ENCODE measurements at regions not wholly inside any gene's neighbourhood (a gene's known extent, or its start where the extent isn't known, plus 50 kb on each side); places are given as distances from the start of the nearest gene placed in this dataset.

DNA sequence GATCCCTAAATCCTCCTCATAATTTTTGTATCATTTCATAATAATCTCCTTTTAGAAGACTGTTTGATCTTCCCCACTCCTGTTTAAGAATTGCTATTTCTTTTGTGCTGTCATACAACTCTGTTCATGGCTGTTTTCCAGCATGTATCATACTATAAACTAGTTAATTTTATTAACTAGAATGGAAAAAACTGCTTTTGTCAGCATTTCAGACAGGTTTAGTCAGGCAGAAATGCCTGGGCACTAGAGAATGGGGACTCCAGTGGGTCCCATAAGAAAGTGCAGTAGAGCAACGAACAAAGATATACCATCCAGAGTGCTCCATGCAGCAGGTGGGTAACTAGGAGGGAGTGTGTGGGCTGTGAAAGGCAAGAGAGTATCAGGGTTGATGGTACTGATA is 523.9 kb downstream of the PLOD2 start:
- Histone ChIP-seq H3K27me3 (ENCODE audit: insufficient read depth, low read length) (no peaks in the 10 kb centered on the region), H2AFZ (ENCODE audit: low read length) (no peak overlapping the region)
- TF ChIP-seq, protein P1, sequence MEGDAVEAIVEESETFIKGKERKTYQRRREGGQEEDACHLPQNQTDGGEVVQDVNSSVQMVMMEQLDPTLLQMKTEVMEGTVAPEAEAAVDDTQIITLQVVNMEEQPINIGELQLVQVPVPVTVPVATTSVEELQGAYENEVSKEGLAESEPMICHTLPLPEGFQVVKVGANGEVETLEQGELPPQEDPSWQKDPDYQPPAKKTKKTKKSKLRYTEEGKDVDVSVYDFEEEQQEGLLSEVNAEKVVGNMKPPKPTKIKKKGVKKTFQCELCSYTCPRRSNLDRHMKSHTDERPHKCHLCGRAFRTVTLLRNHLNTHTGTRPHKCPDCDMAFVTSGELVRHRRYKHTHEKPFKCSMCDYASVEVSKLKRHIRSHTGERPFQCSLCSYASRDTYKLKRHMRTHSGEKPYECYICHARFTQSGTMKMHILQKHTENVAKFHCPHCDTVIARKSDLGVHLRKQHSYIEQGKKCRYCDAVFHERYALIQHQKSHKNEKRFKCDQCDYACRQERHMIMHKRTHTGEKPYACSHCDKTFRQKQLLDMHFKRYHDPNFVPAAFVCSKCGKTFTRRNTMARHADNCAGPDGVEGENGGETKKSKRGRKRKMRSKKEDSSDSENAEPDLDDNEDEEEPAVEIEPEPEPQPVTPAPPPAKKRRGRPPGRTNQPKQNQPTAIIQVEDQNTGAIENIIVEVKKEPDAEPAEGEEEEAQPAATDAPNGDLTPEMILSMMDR (IDR thresholded peaks at IDR 0.05; ENCODE audit: extremely low read depth, low read depth, low read length): no peak

DNA sequence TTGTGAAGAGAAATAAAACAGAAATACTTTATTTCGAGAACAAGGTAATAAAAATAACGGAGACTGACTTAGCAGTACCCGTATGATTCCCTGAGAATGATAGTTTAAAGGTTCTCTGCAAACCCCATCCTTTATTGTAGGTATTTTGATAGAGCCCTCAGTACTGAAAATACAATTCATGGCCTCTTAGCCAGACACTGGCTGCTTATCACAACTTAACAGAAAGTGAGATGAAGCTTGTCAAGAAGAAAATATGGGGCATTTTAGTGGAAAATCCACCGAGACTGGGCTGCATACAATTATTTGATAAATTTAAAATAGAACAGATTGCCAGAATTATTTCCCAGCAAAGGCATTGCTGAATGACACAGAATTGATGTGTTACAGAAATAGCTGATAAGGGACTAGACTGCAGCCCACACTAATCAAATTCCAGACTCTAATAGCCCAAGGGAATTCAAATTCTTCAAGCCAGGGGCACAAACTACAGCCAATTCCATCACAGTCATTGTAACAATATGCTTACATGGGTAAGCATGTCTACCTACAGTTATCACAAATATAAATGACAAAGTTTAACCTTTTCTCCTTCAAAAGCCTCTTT is 521.9 kb downstream of the PLOD2 start:
- no peak overlapping the region for H2AFZ ChIP-seq (ENCODE audit: low read length)

More for the DNA sequence above, 523.9 kb downstream of the PLOD2 start:
- H3K27ac ChIP-seq (ENCODE audit: low read depth, low read length): no peak overlapping the region
- no peak overlapping the region for H3K4me3 ChIP-seq (ENCODE audit: insufficient read depth, low read length)
- H3K9me3 ChIP-seq (ENCODE audit: low read depth, low read length): no peaks in the 10 kb centered on the region
- no peaks in the 10 kb centered on the region for H3K79me2 ChIP-seq (ENCODE audit: insufficient read depth, low read length)
- H4K20me1 ChIP-seq (ENCODE audit: insufficient read depth, low read length): no peaks in the 10 kb centered on the region
- H3K4me1 ChIP-seq (ENCODE audit: insufficient read depth, low read length): no peaks in the 10 kb centered on the region
- H3K36me3 ChIP-seq (ENCODE audit: insufficient read depth, low read length): no peaks in the 10 kb centered on the region
- H3K4me2 ChIP-seq (ENCODE audit: insufficient read depth, low read length): no peak overlapping the region
- DNase-seq (ENCODE audit: insufficient read length, low spot score, missing footprints): no peak

DNA sequence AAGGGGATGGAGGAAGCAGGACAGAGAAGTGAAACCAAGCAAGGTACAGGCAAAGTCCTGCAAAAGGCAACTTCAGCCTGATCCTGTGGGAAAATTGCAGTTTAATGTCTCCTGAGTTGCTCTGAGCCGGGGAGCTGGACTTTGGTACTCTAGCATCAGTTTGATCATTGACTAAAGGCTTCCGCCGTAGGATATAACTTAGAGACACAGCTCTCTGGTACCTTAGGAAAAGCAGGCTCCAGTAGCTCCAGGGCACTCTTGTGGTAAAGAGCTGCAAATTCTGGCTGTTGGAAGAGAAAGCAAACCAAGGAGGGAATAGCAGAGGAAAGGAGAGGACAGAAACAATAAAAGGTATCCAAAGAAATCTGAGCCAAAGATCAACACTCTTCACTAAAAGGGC is 521.1 kb downstream of the PLOD2 start:
- H3K36me3 ChIP-seq (ENCODE audit: insufficient read depth, low read length): no peaks in the 10 kb centered on the region
- no peaks in the 10 kb centered on the region for H3K4me1 ChIP-seq (ENCODE audit: insufficient read depth, low read length)
- H2AFZ ChIP-seq (ENCODE audit: low read length): no peak overlapping the region
- no peaks in the 10 kb centered on the region for H4K20me1 ChIP-seq (ENCODE audit: insufficient read depth, low read length)
- no peak overlapping the region for H3K27ac ChIP-seq (ENCODE audit: low read depth, low read length)
- H3K79me2 ChIP-seq (ENCODE audit: insufficient read depth, low read length): no peaks in the 10 kb centered on the region
- DNase-seq (ENCODE audit: insufficient read length, low spot score, missing footprints): no peak
- no peaks in the 10 kb centered on the region for H3K9me3 ChIP-seq (ENCODE audit: low read depth, low read length)
- H3K4me3 ChIP-seq (ENCODE audit: insufficient read depth, low read length): no peak overlapping the region
- no peak overlapping the region for H3K4me2 ChIP-seq (ENCODE audit: insufficient read depth, low read length)
- TF ChIP-seq, protein P1 (IDR thresholded peaks at IDR 0.05; ENCODE audit: extremely low read depth, low read depth, low read length): no peak
- no peaks in the 10 kb centered on the region for H3K27me3 ChIP-seq (ENCODE audit: insufficient read depth, low read length)

More for the DNA sequence above, 521.9 kb downstream of the PLOD2 start:
- Histone ChIP-seq H4K20me1 (ENCODE audit: insufficient read depth, low read length) (no peaks in the 10 kb centered on the region), H3K79me2 (ENCODE audit: insufficient read depth, low read length) (no peaks in the 10 kb centered on the region), H3K4me3 (ENCODE audit: insufficient read depth, low read length) (no peak overlapping the region), H3K9me3 (ENCODE audit: low read depth, low read length) (no peaks in the 10 kb centered on the region), H3K4me1 (ENCODE audit: insufficient read depth, low read length) (no peaks in the 10 kb centered on the region), H3K27me3 (ENCODE audit: insufficient read depth, low read length) (no peaks in the 10 kb centered on the region), H3K27ac (ENCODE audit: low read depth, low read length) (no peak overlapping the region), H3K36me3 (ENCODE audit: insufficient read depth, low read length) (no peaks in the 10 kb centered on the region), H3K4me2 (ENCODE audit: insufficient read depth, low read length) (no peak overlapping the region)
- no peak for DNase-seq (ENCODE audit: insufficient read length, low spot score, missing footprints)
- TF ChIP-seq, protein P1 (IDR thresholded peaks at IDR 0.05; ENCODE audit: extremely low read depth, low read depth, low read length): no peak

DNA sequence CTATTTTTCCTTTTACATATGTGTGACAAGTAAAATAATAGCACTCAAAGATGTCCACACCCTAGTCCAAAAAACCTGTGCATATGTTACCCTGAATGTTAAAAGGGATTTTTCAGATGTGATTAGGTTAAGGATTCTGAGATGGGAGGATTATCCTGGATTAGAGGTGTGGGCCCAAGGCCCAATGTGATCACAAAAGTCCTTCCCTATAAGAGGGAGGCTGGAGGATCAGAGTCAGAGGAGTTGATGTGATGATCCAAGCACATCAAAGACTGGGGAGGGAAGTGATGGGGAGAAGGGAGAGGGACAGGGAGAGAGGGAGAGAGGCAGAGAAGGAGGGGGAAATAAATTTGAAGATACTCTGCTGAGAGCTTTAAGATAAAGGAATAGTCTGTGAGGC is 512.6 kb downstream of the PLOD2 start:
- H3K4me3 ChIP-seq (ENCODE audit: insufficient read depth, low read length): no peak overlapping the region
- no peaks in the 10 kb centered on the region for H3K36me3 ChIP-seq (ENCODE audit: insufficient read depth, low read length)
- no peak for DNase-seq (ENCODE audit: insufficient read length, low spot score, missing footprints)
- H3K4me1 ChIP-seq (ENCODE audit: insufficient read depth, low read length): no peaks in the 10 kb centered on the region
- no peak overlapping the region for H3K4me2 ChIP-seq (ENCODE audit: insufficient read depth, low read length)
- H3K27ac ChIP-seq (ENCODE audit: low read depth, low read length): no peak overlapping the region
- TF ChIP-seq, protein P1 (IDR thresholded peaks at IDR 0.05; ENCODE audit: extremely low read depth, low read depth, low read length): no peak
- H3K79me2 ChIP-seq (ENCODE audit: insufficient read depth, low read length): no peaks in the 10 kb centered on the region
- no peaks in the 10 kb centered on the region for H4K20me1 ChIP-seq (ENCODE audit: insufficient read depth, low read length)
- no peak overlapping the region for H2AFZ ChIP-seq (ENCODE audit: low read length)
- no peaks in the 10 kb centered on the region for H3K9me3 ChIP-seq (ENCODE audit: low read depth, low read length)
- no peaks in the 10 kb centered on the region for H3K27me3 ChIP-seq (ENCODE audit: insufficient read depth, low read length)

All from osteoblast (primary cell).